ENCODE measurements at regions not wholly inside any gene's neighbourhood (a gene's known extent, or its start where the extent isn't known, plus 50 kb on each side); places are given as distances from the start of the nearest gene placed in this dataset.

DNA sequence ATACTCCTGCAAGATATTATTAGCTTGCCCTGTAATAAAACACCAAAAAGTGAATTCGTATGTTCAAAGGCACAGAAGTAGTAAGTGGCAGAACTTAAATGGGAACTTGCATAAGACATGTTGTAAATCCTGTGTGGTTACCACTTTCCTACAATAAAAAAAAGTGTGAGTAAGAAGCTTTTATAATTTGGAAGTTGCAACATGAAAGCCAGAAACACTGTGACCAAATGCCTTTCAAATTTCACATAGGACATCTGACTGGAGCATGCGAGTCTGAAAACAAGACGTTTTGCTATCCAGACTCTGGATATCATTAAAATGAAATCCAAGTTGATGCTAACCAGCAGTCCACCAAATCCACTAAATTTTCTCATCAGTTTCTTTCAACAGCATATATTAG lies 886.2 kb upstream of the NRXN1 start:
- TF ChIP-seq, protein P1, sequence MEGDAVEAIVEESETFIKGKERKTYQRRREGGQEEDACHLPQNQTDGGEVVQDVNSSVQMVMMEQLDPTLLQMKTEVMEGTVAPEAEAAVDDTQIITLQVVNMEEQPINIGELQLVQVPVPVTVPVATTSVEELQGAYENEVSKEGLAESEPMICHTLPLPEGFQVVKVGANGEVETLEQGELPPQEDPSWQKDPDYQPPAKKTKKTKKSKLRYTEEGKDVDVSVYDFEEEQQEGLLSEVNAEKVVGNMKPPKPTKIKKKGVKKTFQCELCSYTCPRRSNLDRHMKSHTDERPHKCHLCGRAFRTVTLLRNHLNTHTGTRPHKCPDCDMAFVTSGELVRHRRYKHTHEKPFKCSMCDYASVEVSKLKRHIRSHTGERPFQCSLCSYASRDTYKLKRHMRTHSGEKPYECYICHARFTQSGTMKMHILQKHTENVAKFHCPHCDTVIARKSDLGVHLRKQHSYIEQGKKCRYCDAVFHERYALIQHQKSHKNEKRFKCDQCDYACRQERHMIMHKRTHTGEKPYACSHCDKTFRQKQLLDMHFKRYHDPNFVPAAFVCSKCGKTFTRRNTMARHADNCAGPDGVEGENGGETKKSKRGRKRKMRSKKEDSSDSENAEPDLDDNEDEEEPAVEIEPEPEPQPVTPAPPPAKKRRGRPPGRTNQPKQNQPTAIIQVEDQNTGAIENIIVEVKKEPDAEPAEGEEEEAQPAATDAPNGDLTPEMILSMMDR (IDR thresholded peaks at IDR 0.05 in 4 of 5, conservative IDR thresholded peaks at IDR 0.05 in 1 of 5): no peak
- no peak for TF ChIP-seq POLR2A (IDR thresholded peaks at IDR 0.05)

Measured in gastrocnemius medialis (tissue), 4 donors.